ENCODE measurements at regions not wholly inside any gene's neighbourhood (a gene's known extent, or its start where the extent isn't known, plus 50 kb on each side); places are given as distances from the start of the nearest gene placed in this dataset.
"Not testable (repeated sequence)": the region's sequence is repeated elsewhere in the genome, so short reads cannot be mapped to it uniquely, and the experiment has no call there.

DNA sequence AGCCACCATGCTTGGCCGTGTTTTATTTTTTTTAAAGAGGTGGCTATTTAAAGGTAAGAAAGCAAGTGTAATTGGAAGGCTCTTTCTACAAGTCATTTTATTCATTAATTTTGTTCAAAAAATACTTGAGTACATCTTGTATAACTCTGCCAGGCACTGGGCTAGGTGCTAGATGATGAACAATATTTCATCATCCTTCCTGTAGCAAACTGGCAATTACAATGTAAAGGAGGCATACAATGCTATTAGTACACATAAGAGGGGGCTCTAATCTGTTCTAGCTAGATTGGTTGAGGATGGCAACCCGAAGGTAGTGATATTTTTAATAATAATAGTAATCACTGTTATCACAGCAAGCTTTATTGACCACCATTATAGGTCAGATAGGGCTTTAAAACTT, 215.5 kb upstream of the KLF14 start:
- Mint-ChIP-seq H3K27ac (no peak overlapping the region), H3K36me3 (peaks cover 31 to 32% of the 10 kb centered on the region in 2 donors), H3K9me3 (no peaks in the 10 kb centered on the region)
- DNase-seq (ENCODE audit: low spot score in 2 of 2) (no peak), ATAC-seq (no peak)

DNA sequence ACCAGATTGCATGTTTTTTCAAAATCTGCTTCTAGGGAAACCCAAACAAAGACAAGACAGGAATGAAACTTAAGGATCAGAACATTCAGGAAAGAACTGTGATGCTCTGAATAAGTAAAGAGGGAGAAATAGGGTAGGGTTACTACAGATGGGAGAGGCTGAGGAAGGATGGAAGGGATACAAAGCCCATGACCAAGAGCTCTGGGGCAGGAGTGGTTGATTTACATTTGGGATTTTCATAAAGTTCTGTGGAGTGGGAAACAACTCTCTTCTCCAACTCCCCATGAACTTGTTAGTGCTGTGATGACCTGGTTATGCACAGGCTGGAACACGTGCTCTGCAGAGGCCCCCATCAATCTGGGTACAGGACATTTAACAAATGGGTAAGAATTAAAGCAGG, 216.0 kb upstream of the KLF14 start:
- H3K27ac Mint-ChIP-seq = no peak overlapping the region

DNA sequence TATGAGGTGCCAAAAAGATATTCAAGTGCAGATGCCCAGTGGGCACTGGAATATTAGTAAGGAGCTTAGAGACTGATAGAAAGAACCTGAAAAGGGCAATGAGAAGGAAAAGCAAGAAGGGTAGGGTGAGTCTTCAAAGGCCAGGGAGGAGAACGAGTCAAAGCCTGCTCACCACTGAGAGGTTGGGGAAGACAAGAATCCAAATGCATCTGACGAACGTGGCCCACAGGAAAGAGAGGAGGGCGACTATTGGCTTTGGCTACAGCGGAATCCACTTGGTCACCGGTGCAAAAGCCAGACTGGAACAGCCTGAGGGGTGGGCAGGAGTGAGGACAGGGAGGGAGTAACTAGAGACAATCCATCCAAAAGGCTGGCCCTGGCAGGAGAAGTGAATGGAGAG, 216.7 kb upstream of the KLF14 start:
- DNase-seq (ENCODE audit: low spot score in 2 of 2) (no peak), ATAC-seq (peak; percentile 7 to 40)
- H3K36me3 Mint-ChIP-seq = peaks cover 21 to 40% of the 10 kb centered on the region in 2 donors
- H3K27ac Mint-ChIP-seq = no peak overlapping the region
- H3K9me3 Mint-ChIP-seq = no peaks in the 10 kb centered on the region

More for the DNA sequence above, 216.0 kb upstream of the KLF14 start:
- Mint-ChIP-seq H3K9me3 (no peaks in the 10 kb centered on the region), H3K36me3 (peaks cover 28 to 36% of the 10 kb centered on the region in 2 donors)
- ATAC-seq (no peak), DNase-seq (ENCODE audit: low spot score in 2 of 2) (no peak)

DNA sequence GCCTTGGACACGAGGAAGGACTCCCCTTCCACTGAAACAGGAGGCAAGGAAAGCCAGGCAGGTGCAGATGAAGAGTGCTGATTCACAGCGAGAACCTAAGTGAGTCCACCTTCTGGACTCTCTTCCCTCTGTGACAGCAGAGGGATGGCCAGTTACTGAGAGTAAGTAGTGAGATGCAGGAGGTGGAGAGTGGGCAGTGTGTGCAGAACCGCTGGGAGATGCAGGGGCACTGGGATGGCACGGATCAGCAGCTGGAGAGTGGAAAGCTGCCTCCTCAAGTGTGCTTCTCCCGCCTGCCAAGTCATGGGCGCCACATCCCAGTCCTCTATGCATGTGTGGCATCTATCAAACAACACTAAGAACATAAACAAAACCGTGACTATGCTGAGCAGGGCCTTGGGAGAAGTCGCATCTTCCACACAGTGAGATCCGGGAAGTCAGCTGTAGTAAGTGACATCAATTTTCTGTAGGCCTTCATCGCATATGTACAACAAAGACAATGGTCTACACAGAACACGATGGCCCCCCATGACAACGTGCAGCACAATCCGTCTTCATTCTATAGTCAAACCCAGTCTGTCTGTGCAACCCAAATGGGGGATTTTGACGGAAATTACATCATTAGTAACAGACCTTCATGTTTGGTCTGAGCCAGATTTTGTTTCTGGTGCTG, 217.4 kb upstream of the KLF14 start:
- Mint-ChIP-seq H3K36me3 (peaks cover 14 to 46% of the 10 kb centered on the region in 2 donors), H3K27ac (no peak overlapping the region)
- DNase-seq (ENCODE audit: low spot score in 2 of 2) = no peak

DNA sequence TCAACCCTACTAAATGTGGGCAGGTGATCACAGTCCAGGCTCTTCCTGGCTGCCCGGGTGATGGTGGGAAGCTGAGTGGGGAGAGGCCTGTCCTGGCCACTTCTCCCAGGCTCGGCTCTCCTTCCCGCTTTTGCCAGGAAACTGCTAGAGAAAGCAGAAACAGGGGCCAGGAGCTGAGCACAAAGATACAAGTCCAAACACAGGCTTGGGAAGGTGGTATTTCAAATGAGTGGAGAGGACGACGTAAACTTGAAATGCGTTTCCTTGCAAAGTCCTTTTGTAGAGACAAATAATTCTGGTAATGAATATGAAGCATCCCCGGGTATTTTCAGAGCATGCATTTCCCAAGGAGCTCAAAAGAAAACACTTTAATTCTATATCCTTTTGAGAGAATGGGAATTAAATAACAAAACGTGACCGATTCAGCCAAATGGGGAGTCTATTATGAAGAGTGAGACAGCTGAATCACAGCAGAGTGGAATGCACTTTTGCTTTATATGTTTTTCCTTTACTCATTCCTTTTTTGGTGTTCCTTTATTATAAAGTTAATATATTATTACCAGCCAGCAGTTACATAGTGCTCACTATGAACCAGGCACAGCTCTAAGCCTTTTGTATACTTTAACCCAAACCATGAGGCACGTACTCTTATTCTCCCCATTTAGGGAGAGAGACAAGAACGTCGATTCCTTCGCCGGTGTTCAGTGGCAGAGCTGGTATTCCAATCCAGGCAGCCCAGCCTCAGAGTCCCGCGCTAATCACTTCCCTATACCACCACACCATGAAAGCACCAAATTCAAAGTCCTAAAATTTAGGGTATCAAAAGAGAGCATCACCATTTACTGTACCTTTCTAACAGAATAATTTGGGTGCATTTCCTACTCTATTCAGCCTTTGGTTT, 218.2 kb upstream of the KLF14 start:
- DNase-seq (ENCODE audit: low spot score in 2 of 2) = no peak
- H3K36me3 Mint-ChIP-seq = peaks cover 7 to 48% of the 10 kb centered on the region in 2 donors
- ATAC-seq = no peak
- H3K9me3 Mint-ChIP-seq = no peaks in the 10 kb centered on the region
- no peak overlapping the region for H3K27ac Mint-ChIP-seq

More for the DNA sequence above, 217.4 kb upstream of the KLF14 start:
- ATAC-seq = peak in 1 of 2 donors; percentile 4
- H3K9me3 Mint-ChIP-seq = no peaks in the 10 kb centered on the region

DNA sequence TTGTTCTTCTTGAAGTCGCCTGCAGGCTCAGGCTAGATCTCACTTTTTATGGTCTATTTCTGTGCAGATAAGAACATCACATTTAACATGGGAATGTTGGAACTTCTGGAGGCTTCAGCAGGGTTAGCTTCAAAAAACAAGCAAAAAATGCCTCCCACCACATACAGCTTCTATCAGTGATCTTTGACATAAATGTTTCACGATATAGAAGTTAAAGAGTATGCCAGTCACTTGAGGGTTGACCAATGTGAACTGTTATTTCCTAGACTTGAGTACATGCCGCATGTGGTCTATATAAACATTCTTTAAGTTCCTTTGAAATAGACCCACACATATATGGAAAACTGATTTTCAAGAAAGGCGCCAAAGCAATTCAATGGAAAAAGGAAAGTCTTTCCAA, 219.2 kb upstream of the KLF14 start:
- no peak for DNase-seq (ENCODE audit: low spot score in 2 of 2)
- ATAC-seq = no peak
- peaks cover 0 to 50% of the 10 kb centered on the region in 2 donors for H3K36me3 Mint-ChIP-seq
- no peaks in the 10 kb centered on the region for H3K9me3 Mint-ChIP-seq
- no peak overlapping the region for H3K27ac Mint-ChIP-seq

DNA sequence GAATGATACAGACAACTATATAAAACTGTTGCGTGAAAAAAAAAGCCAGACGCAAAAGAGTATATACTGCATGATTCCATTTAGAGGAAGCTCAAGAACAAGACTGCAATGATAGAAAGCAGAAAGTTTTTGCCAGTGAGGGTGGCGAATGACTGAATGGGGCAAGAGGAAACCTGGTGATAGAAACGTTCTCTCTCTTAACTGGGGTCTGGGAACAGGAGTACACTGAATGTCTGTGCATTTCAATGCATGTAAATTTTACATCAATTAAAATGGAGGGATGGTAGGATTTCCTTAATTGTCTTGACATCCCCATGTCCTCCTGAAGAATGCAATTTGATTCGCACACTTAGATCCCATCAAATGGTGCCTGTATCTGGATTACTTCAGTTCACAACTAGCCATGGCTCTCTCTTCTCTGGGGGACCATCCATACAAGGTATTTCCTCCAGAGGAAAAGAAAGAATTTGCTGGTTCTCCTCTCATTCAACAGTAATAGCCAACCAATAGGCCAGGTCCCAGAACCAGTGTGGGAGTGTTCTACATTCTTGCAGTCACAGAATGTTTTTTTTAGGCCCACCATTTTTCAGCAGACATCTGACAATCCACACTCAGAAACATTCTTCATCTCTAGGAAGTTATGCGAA, 221.0 kb upstream of the KLF14 start:
- DNase-seq (ENCODE audit: low spot score in 2 of 2) (no peak), ATAC-seq (peak; percentile 12 to 15)
- Mint-ChIP-seq H3K27ac (peak overlapping the region in 1 of 2 donors; percentile 95), H3K36me3 (peaks cover 0 to 66% of the 10 kb centered on the region in 2 donors), H3K9me3 (no peaks in the 10 kb centered on the region)

DNA sequence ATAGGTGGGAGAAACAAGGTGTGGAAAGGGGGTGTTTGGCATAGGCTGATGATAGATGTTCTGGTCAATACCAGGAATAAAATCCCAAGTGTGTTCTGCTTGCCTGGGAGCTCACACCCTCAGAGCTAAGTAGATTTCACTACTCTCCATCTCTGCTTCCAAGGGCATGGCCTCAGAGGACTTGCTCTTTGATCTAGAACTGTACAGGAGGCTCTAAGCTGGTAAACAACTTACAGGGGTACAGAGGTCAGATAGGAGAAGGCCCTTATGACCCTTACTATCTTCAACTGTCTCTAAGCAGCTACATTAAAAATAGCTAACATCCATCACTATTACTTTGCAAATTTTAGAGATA, 221.5 kb upstream of the KLF14 start:
- H3K36me3 Mint-ChIP-seq = peaks cover 0 to 71% of the 10 kb centered on the region in 2 donors
- ATAC-seq = no peak
- no peak for DNase-seq (ENCODE audit: low spot score in 2 of 2)
- H3K9me3 Mint-ChIP-seq = no peaks in the 10 kb centered on the region
- H3K27ac Mint-ChIP-seq = peak overlapping the region in 1 of 2 donors; percentile 95

DNA sequence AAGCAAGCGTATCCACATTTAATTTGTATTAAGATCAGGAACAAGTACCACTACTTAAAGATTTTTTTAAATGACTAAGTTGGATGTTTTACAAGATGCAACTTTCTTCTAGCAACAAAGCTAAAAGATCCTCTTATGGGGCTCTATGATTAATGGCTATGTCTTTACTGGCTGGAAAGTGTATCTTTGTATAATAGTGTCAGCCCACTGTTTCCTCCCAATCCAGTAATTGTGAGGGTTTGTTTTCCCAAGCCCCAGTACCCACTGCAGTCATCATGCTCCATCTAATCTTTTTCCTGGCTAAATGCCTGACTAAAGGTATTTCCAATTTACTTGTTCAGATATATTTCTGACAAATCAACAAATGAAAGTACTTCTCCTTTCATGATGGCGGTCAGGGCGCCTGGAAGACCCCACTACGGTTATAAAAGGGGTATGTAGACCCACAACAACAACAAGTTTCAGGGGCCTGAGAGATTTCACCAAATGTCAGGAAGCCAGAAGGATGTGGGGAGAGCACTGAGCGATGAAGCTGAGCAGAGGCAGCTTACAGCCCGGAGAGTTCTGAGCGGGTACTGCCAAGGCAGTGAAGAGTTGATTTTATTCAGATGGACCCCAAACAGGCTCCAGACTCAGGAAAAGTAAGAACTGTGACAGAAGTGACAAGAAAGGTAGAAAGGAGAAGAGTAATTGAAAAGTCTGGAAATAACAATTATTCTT, 222.6 kb upstream of the KLF14 start:
- no peak for DNase-seq (ENCODE audit: low spot score in 2 of 2)
- H3K27ac Mint-ChIP-seq = peak overlapping the region in 1 of 2 donors; percentile 100
- H3K9me3 Mint-ChIP-seq = no peaks in the 10 kb centered on the region
- H3K36me3 Mint-ChIP-seq = peaks cover 0 to 74% of the 10 kb centered on the region in 2 donors
- no peak for ATAC-seq

DNA sequence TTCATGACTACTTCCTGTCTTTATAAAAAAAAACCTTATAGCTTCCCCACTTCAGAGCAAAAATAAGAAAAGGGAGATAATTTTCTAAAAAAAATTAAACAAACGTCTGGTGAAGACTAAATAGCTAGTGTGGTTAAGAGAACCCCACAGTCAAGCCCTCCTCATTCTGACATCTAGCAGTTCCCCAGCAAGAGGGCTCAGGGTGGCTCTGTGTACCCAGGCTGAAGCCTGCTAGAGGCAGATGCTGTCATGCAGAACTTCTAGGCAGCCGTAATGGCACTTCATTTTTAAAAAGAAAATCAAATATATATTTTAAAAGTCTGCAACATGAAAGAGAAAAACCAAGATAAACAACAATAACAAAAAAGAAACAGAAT, 223.1 kb upstream of the KLF14 start:
- ATAC-seq (no peak), DNase-seq (ENCODE audit: low spot score in 2 of 2) (no peak)
- Mint-ChIP-seq H3K36me3 (peaks cover 0 to 74% of the 10 kb centered on the region in 2 donors), H3K27ac (peak overlapping the region in 1 of 2 donors; percentile 100), H3K9me3 (no peaks in the 10 kb centered on the region)

DNA sequence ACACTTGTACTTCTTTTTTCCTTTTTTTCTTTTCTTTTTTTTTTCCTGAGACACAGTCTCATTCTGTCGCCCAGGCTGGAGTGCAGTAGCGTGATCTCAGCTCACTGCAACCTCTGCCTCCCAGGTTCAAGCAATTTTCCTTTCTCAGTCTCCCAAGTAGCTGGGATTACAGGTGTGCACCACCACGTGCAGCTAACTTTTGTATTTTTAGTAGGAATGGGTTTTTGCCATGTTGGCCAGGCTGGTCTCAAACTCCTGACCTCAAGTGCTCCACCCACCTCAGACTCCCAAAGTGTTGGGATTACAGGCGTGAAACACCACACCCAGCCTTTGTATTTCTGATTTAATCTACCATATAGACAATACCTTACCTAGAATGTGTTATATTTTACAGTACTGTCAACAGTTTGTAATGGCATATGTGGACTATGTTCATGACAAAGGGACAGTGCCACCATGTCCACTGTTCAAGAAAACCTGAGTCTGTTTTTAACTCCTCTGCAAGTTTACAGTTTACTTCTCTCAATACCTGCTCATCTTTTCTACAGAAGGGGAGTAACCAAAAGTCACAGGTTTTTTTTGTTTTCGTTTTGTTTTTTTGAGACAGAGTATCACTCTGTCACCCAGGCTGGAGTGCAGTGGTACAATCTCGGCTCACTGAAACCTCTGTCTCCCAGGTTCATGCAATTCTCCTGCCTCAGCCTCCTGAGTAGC, 223.9 kb upstream of the KLF14 start:
- Mint-ChIP-seq H3K27ac (peak overlapping the region in 1 of 2 donors; percentile 100), H3K36me3 (peaks cover 0 to 74% of the 10 kb centered on the region in 2 donors)
- ATAC-seq; DNase-seq (ENCODE audit: low spot score in 2 of 2); H3K9me3 Mint-ChIP-seq: not testable (repeated sequence)

DNA sequence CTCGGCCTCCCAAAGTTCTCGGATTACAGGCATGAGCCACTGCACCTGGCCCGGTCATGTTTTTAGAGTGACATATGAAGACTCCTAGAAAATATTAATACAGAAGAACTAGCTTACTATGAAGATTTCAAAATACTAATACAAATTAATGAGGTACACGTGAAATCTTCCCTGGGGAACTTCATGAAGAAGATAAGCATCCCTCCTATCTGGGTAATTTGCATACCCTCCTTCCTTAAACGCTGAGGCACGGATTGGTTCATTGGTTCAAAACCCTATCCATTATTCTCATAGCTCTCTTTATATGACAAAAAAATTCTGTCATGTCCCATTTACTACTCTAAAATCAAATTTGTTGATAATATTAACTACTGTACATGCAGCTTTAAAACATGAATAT, 224.8 kb upstream of the KLF14 start:
- no peak for DNase-seq (ENCODE audit: low spot score in 2 of 2)
- ATAC-seq = no peak
- Mint-ChIP-seq H3K9me3 (no peaks in the 10 kb centered on the region), H3K36me3 (peaks cover 0 to 64% of the 10 kb centered on the region in 2 donors), H3K27ac (peak overlapping the region in 1 of 2 donors; percentile 100)

DNA sequence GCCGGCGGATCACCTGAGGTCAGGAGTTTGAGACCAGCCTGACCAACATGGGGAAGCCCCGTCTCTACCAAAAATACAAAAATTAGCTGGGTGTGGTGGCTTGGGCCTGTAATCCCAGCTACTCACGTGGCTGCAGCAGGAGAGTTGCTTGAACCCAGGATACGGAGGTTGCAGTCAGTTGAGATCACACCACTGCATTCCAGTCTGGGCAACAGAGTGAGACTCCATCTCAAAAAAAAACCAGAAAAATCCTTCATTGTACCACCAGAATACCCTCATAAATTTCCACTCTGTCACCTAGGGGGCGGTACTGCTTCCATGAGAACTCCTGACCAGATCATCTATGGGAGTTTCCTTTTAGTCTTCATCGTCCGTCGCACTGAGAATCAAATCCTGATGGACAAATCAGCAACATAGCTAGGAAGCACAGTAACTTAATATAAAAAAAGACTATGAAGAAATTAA, 225.8 kb upstream of the KLF14 start:
- Mint-ChIP-seq H3K27ac (peak overlapping the region in 1 of 2 donors; percentile 100), H3K36me3 (peaks cover 0 to 55% of the 10 kb centered on the region in 2 donors), H3K9me3 (no peaks in the 10 kb centered on the region)
- DNase-seq (ENCODE audit: low spot score in 2 of 2) (peak; percentile 57 to 74), ATAC-seq (peak; percentile 2 to 12)

DNA sequence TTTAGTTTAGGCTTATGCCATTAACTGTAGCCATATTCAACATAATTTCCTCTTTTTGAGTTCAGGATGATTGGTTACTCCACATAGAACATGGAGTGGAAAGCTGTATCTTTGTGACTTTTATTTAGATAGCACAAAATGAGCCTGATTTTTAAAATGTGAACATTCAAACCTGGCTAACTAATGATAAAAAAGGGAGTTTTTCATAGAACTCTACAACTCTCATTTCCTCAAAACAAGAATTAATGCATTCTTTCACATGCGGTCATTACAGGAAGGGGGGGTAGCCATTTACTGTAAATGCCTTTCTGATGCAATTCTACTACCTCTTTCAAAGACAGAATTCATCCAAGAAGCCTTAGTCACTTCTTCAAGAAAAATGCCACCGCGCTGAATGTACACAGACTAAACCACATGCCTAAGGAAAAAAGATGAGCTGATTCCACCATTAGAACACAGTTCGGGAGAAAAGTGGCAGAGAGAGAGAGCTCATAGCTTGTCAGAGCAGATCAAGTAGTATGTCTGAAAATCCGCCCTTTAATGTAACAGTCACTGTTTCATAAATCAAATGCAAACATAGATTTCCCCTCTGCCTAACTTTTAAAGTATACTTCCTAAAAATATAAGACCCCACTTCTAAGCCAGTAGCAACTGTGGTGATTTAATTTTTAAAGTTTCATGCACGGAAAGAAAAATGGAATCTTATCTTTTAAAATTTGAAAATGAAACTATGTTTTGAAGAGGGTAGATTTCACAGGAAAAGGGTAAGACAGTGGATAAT, 226.4 kb upstream of the KLF14 start:
- ATAC-seq = peak; percentile 52
- peak in 1 of 2 donors; percentile 50 for DNase-seq (ENCODE audit: low spot score in 2 of 2)
- Mint-ChIP-seq H3K9me3 (no peaks in the 10 kb centered on the region), H3K36me3 (peaks cover 0 to 48% of the 10 kb centered on the region in 2 donors), H3K27ac (peak overlapping the region in 1 of 2 donors; percentile 100)

DNA sequence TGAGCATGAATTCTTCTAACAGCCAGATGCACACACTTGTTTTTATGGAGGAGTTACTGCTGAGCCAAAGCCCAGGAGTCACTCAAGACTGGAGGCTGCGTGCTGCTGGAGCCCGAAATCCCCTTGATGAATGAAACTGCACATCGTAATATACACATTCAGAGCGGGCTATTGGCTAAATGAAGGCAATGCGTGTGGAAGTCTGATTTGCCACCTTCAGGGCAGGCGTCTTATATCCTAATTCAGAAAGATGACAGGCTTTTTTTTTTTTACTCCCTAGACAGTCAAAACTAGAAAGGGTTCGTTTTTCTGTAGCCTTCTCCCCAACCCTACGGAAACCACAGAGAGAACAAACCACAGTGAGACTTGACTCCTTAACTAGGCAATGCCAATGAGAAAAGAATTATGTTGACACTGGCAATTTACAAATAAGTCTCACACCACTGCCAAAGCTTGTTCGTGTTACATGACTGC, 227.2 kb upstream of the KLF14 start:
- Mint-ChIP-seq H3K27ac (peak overlapping the region in 1 of 2 donors; percentile 100), H3K36me3 (peaks cover 5 to 41% of the 10 kb centered on the region in 2 donors), H3K9me3 (no peaks in the 10 kb centered on the region)
- ATAC-seq (peak; percentile 85), DNase-seq (ENCODE audit: low spot score in 2 of 2) (peak; percentile 79 to 85)
